Progenitor cell of endocrine pancreas (in vitro differentiated cells): ENCODE measurements at regions not wholly inside any gene's neighbourhood (a gene's known extent, or its start where the extent isn't known, plus 50 kb on each side); places are given as distances from the start of the nearest gene placed in this dataset.
A peak's percentile ranks its signal among the peaks of the same experiment; 100 is the strongest.
"Not testable (repeated sequence)": the region's sequence is repeated elsewhere in the genome, so short reads cannot be mapped to it uniquely, and the experiment has no call there.

Experiments
- DNase-seq: peaks from one replicate; pipeline ENCODE4 v3.0.0; 2021; ENCODE audit warnings: low spot score; ENCODE audit not compliant: unreplicated experiment
- H3K27ac Mint-ChIP-seq: 2 replicates; pipeline ENCODE4 v1.8.0; 2021; ENCODE audit warnings: mild to moderate bottlenecking, moderate library complexity, mixed read lengths
- H3K27me3 Mint-ChIP-seq: 2 replicates; pipeline ENCODE4 v1.8.0; 2021; ENCODE audit warnings: mixed read lengths
- H3K36me3 Mint-ChIP-seq: 2 replicates; pipeline ENCODE4 v1.8.0; 2022; ENCODE audit warnings: mixed read lengths; ENCODE audit not compliant: insufficient read depth
- H3K4me1 Mint-ChIP-seq: 2 replicates; pipeline ENCODE4 v1.8.0; 2021; ENCODE audit warnings: low read depth, mixed read lengths
- H3K4me3 Mint-ChIP-seq: 2 replicates; pipeline ENCODE4 v1.8.0; 2021; ENCODE audit warnings: low read depth, mild to moderate bottlenecking, moderate library complexity, mixed read lengths
- H3K9me3 Mint-ChIP-seq: 2 replicates; pipeline ENCODE4 v1.8.0; 2021; ENCODE audit warnings: low read depth, mixed read lengths
- TF ChIP-seq, protein P1 (sequence below): fragments of 200-600 bp; sonication (generic); IDR thresholded peaks from one replicate; pipeline ENCODE4 v1.5.0; 2021; ENCODE audit warnings: antibody characterized with exemption, mild to moderate bottlenecking; ENCODE audit not compliant: unreplicated experiment

DNA sequence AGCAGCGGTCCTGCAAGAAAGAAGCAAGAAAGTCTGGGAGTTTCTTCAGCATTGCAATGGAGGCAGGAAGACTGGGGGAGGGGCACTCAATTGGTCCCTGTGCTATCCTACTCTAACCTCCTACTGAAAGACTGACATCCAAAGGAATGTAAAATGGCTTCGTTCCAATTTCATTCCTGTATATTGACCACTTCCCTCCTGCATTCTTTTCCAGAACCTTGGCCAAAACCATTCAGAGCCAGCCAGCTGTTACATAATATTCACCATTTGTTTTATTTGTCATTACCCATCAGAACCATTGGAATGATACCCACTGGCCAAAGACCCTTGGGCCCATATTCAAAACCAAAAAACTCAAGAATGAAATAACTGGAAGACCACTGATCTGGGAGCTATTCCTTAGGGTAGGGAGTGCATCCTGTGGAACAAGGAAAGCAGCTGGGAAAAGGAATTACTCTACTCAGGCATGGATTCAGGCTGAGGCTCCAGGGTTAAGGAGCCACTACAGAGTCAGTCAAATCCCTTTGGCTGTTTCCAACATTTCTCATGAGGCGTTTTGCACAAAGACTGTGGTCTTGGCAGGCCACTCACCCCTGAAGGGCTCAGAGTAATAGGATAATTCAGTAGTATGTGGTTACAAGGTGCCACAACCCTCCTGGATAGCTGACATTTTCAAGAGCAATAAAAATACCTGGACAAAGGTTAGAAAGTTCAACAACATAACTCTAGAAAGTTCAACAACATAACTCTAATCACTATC lies 148.7 kb upstream of the SLC1A3 start:
- Mint-ChIP-seq H3K27me3 (no peaks in the 10 kb centered on the region), H3K36me3 (no peaks in the 10 kb centered on the region), H3K9me3 (peaks cover 3% of the 10 kb centered on the region), H3K4me3 (no peak overlapping the region), H3K27ac (no peak overlapping the region), H3K4me1 (peaks cover 1% of the 10 kb centered on the region)
- DNase-seq: no peak
- TF ChIP-seq, protein P1, sequence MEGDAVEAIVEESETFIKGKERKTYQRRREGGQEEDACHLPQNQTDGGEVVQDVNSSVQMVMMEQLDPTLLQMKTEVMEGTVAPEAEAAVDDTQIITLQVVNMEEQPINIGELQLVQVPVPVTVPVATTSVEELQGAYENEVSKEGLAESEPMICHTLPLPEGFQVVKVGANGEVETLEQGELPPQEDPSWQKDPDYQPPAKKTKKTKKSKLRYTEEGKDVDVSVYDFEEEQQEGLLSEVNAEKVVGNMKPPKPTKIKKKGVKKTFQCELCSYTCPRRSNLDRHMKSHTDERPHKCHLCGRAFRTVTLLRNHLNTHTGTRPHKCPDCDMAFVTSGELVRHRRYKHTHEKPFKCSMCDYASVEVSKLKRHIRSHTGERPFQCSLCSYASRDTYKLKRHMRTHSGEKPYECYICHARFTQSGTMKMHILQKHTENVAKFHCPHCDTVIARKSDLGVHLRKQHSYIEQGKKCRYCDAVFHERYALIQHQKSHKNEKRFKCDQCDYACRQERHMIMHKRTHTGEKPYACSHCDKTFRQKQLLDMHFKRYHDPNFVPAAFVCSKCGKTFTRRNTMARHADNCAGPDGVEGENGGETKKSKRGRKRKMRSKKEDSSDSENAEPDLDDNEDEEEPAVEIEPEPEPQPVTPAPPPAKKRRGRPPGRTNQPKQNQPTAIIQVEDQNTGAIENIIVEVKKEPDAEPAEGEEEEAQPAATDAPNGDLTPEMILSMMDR: no peak

DNA sequence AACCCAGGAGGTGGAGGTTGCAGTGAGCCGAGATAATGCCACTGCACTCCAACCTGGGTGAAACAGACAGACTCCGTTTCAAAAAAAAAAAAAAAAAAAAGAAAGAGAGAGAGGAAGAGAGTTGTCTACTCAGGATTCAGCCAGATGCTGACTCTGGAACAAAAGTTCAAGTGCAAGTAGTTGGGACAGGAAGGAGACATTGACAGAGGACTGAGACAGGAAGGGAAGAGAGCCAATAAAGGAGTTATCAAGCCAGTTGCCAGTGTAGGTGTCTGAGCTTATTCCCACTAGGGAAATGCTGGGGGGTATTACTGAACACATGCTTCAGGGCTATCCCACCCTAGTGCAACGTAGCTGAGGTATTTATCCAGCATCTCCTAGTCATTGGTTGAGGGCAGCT lies 147.7 kb upstream of the SLC1A3 start:
- peak overlapping the region; percentile 11 for H3K27ac Mint-ChIP-seq
- TF ChIP-seq, protein P1: no peak
- H3K27me3 Mint-ChIP-seq: no peaks in the 10 kb centered on the region
- peaks cover 3% of the 10 kb centered on the region for H3K9me3 Mint-ChIP-seq
- H3K36me3 Mint-ChIP-seq: no peaks in the 10 kb centered on the region
- no peak overlapping the region for H3K4me3 Mint-ChIP-seq
- no peak for DNase-seq
- H3K4me1 Mint-ChIP-seq: peaks cover 1% of the 10 kb centered on the region

DNA sequence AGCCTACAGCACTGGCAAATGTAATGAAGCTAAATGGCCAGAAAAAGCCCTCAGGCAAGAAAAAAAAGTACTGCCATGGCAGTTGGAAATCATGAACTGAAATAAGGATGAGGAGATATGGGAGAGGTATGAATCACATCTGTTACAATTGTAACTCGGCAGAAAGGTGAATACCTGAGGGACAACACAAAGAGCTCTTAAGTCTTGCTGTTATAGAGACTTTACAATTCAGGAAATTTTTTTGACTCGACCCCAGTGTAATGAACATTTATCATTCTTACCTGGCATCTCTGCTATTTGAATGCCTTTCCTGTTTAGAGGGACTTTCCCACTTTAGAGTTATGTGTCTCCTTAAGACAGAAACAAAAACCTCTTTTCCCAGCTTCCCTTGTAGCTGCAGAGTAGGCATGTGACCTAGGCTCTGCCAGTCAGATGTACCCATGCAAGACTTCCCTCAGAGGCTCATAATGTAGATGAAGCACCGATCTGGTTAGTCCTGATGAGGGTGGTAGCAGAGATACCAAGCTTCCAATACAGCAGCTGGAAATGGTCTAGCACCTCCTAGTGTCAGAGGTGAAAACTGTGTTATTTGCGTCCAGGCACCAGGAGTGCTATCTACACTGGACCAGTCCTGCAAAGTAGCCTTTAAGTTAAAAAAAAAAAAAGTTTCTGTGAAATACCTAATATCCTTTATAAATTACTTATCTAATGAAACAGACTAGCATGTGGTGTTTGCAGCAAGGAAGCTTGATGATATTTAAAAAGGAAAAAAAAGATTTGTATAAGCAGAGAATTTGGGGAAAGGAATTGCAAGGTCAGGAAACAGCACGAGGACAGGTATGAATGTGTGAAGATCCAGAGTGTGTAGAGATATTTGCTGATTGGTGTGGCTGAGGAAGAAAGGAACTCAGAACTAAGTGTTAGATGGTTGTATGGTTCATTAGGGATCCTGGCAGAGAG lies 146.9 kb upstream of the SLC1A3 start:
- no peaks in the 10 kb centered on the region for H3K36me3 Mint-ChIP-seq

DNA sequence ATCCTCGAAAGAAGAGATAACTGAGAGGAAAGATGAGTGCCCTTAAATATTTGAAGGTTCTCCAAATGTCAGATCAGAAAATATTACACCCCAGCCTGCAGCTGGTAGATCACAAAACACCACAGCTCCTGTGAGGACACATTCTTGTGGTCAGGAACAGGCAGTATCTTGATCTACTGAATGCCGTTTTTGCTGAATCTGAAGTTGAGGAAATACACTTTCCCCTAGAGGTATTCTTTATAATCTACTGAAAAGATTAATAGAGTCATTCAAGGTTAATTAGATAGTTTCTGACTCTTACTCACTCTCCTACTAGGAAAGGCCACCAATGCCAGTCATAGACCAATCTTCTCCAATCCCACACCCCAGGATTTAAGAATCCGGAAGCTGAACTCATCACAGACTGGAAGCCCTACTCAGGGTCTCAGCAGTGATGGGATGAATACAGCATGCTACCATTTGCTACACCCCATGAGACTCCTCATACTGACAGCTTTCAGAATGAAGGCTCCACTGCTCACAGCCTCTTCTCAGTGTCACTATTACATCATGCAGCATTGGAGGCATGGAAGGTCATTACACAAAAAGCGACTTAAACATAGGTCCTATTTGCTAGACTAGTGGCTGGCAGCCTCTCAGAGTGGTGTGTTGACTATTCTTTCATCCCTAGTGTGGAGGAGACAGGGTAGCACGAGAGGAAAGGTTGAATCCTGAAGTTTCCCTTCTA lies 143.9 kb upstream of the SLC1A3 start:
- no peak overlapping the region for H3K27ac Mint-ChIP-seq
- H3K9me3 Mint-ChIP-seq: no peaks in the 10 kb centered on the region
- TF ChIP-seq, protein P1: no peak
- peaks cover 1% of the 10 kb centered on the region for H3K4me1 Mint-ChIP-seq
- H3K27me3 Mint-ChIP-seq: no peaks in the 10 kb centered on the region
- no peak overlapping the region for H3K4me3 Mint-ChIP-seq
- DNase-seq: no peak
- no peaks in the 10 kb centered on the region for H3K36me3 Mint-ChIP-seq

More for the DNA sequence above, 146.9 kb upstream of the SLC1A3 start:
- Mint-ChIP-seq H3K27ac (peak overlapping the region; percentile 39), H3K27me3 (no peaks in the 10 kb centered on the region), H3K9me3 (peaks cover 3% of the 10 kb centered on the region), H3K4me1 (peaks cover 1% of the 10 kb centered on the region), H3K4me3 (no peak overlapping the region)
- no peak for DNase-seq
- TF ChIP-seq, protein P1: peak; percentile 34

DNA sequence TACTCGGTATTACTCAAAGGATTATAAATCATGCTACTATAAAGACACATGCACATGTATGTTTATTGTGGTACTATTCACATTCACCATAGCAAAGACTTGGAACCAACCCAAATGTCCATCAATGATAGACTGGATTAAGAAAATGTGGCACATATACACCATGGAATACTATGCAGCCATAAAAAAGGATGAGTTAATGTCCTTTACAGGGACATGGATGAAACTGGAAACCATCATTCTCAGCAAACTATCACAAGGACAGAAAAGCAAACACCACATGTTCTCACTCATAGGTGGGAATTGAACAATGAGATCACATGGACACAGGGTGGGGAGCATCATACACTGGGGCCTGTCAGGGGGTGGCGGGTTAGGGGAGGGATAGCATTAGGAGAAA lies 130.5 kb upstream of the SLC1A3 start:
- not testable (repeated sequence) for H3K36me3 Mint-ChIP-seq, H3K4me3 Mint-ChIP-seq, H3K9me3 Mint-ChIP-seq, H3K27ac Mint-ChIP-seq, H3K4me1 Mint-ChIP-seq, H3K27me3 Mint-ChIP-seq, DNase-seq
